Liver (tissue), 8 donors: ENCODE measurements at regions not wholly inside any gene's neighbourhood (a gene's known extent, or its start where the extent isn't known, plus 50 kb on each side); places are given as distances from the start of the nearest gene placed in this dataset.

Experiments
- DNase-seq: peaks from one replicate; pipeline ENCODE4 v3.0.0-alpha.2; 2017; ENCODE audit warnings: low spot score
- H3K27ac ChIP-seq, 2 donors: one replicate each; pipeline ENCODE4 v1.7.0; 2013; ENCODE audit warnings: inconsistent platforms in 2 of 2, low read length in 2 of 2, control low read depth in 1 of 2, low read depth in 1 of 2, mild to moderate bottlenecking in 1 of 2
- H3K27me3 ChIP-seq, 4 donors: one replicate each; pipeline versions ENCODE4 v1.6.1 to v1.7.0; 2013; ENCODE audit warnings: low read length in 3 of 4, inconsistent platforms in 1 of 4, mild to moderate bottlenecking in 1 of 4, moderate library complexity in 1 of 4; ENCODE audit not compliant: control insufficient read depth in 4 of 4, insufficient read depth in 4 of 4
- H3K36me3 ChIP-seq, 4 donors: one replicate each; pipeline versions ENCODE4 v1.6.1 to v1.7.0; 2013; ENCODE audit warnings: low read length in 3 of 4, mild to moderate bottlenecking in 3 of 4, low read depth in 1 of 4, moderate library complexity in 1 of 4; ENCODE audit not compliant: control insufficient read depth in 4 of 4, insufficient read depth in 3 of 4
- H3K4me1 ChIP-seq, 4 donors: one replicate each; pipeline versions ENCODE4 v1.6.1 to v1.7.0; 2013; ENCODE audit warnings: low read length in 3 of 4, mild to moderate bottlenecking in 3 of 4, moderate library complexity in 1 of 4; ENCODE audit not compliant: control insufficient read depth in 4 of 4, insufficient read depth in 4 of 4
- H3K4me3 ChIP-seq, 3 donors: one replicate each; pipeline versions ENCODE4 v1.6.1 to v1.7.0; 2013; ENCODE audit warnings: low read length in 3 of 3, control low read depth in 1 of 3, low read depth in 1 of 3, mild to moderate bottlenecking in 1 of 3
- H3K9ac ChIP-seq, 2 donors: one replicate each; pipeline ENCODE4 v1.7.0; 2013; ENCODE audit warnings: low read length in 2 of 2, mild to moderate bottlenecking in 2 of 2, moderate library complexity in 2 of 2, control low read depth in 1 of 2, low read depth in 1 of 2
- H3K9me3 ChIP-seq, 4 donors: one replicate each; pipeline versions ENCODE4 v1.6.1 to v1.7.0; 2013; ENCODE audit warnings: low read length in 3 of 4; ENCODE audit not compliant: control insufficient read depth in 4 of 4
- CTCF ChIP-seq: fragments of 150-350 bp; IDR thresholded peaks from 2 replicates; pipeline ENCODE4 v1.5.1; 2017; ENCODE audit warnings: improper control_type of control experiment, low read depth, low read length; ENCODE audit not compliant: missing input control
- EGR1 ChIP-seq, 2 donors: IDR thresholded peaks; 2 replicates each; pipeline ENCODE4 v1.6.1; 2016 to 2018; ENCODE audit warnings: antibody characterized with exemption in 2 of 2, low read depth in 2 of 2
- FOXA1 ChIP-seq: IDR thresholded peaks from 2 replicates; pipeline ENCODE4 v1.6.1; 2016; ENCODE audit warnings: antibody characterized with exemption
- FOXA2 ChIP-seq: IDR thresholded peaks from 2 replicates; pipeline ENCODE4 v1.6.1; 2016; ENCODE audit warnings: antibody characterized with exemption
- GABPA ChIP-seq, 2 donors: IDR thresholded peaks in 1 of 2; conservative IDR thresholded peaks in 1 of 2; 2 replicates each; pipeline ENCODE4 v1.6.1; 2016; ENCODE audit warnings: antibody characterized with exemption in 2 of 2, mild to moderate bottlenecking in 1 of 2, moderate library complexity in 1 of 2
- HNF4A ChIP-seq, 2 donors: conservative IDR thresholded peaks; 2 replicates each; pipeline ENCODE4 v1.6.1; 2016; ENCODE audit warnings: antibody characterized with exemption in 2 of 2, mild to moderate bottlenecking in 2 of 2
- HNF4G ChIP-seq: IDR thresholded peaks from 2 replicates; pipeline ENCODE4 v1.6.1; 2016; ENCODE audit warnings: antibody characterized with exemption
- JUND ChIP-seq, 2 donors: IDR thresholded peaks; 2 replicates each; pipeline ENCODE4 v1.6.1; 2016; ENCODE audit warnings: antibody characterized with exemption in 2 of 2
- NR2F2 ChIP-seq: IDR thresholded peaks from 2 replicates; pipeline ENCODE4 v1.6.1; 2016; ENCODE audit warnings: antibody characterized with exemption
- RAD21 ChIP-seq, 2 donors: IDR thresholded peaks; 2 replicates each; pipeline ENCODE4 v1.6.1; 2016; ENCODE audit warnings: antibody characterized with exemption in 2 of 2, mild to moderate bottlenecking in 2 of 2
- REST ChIP-seq: IDR thresholded peaks from 2 replicates; pipeline ENCODE4 v1.6.1; 2016; ENCODE audit warnings: antibody characterized with exemption, mild to moderate bottlenecking
- RXRA ChIP-seq, 2 donors: IDR thresholded peaks; 2 replicates each; pipeline ENCODE4 v1.6.1; 2017 to 2018; ENCODE audit warnings: antibody characterized with exemption in 2 of 2, mild to moderate bottlenecking in 1 of 2
- SP1 ChIP-seq: IDR thresholded peaks from 2 replicates; pipeline ENCODE4 v1.6.1; 2018; ENCODE audit warnings: antibody characterized with exemption, mild to moderate bottlenecking
- TAF1 ChIP-seq: conservative IDR thresholded peaks from 2 replicates; pipeline ENCODE4 v1.6.1; 2016; ENCODE audit warnings: antibody characterized with exemption, mild to moderate bottlenecking
- YY1 ChIP-seq: IDR thresholded peaks from 2 replicates; pipeline ENCODE4 v1.6.1; 2016; ENCODE audit warnings: antibody characterized with exemption, mild to moderate bottlenecking
- WGBS: extraction: QIAGEN DNeasy Blood & Tissue Kit; methylation state at CpG from one replicate; pipeline ENCODE4 v1.1.7; 2013; 5-methylcytosine and 5-hydroxymethylcytosine counted together
- TF ChIP-seq, protein P1 (sequence below): IDR thresholded peaks from 2 replicates; pipeline ENCODE4 v1.6.1; 2016; ENCODE audit warnings: antibody characterized with exemption
- TF ChIP-seq, protein P2 (sequence below): IDR thresholded peaks from 2 replicates; pipeline ENCODE4 v1.6.1; 2016; ENCODE audit warnings: antibody characterized with exemption
- TF ChIP-seq, protein P3 (sequence below): IDR thresholded peaks from 2 replicates; pipeline ENCODE4 v1.6.1; 2016; ENCODE audit warnings: antibody characterized with exemption
- donor health status: healthy.
- donor health status: healthy.
- donor health status: healthy.
- donor health status: healthy.
- donor health status: healthy.

DNA sequence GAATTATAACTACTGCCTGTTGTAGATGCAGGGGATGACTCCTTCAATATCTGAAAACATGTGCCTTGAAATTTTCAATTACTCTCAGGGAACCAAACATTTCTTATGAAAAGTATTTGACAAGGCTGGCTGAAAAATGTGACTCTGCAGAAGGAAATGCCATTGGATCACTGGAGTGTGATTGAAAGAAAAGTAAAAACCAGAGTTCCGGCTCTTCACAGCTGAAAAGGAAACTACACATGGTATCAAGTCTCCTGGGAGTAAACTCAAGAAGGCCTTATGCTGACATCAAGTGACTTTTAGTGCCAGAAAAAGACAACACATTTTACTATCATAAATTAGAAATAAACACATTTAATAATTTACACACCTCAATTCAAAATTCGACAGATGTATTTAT lies 693.0 kb downstream of the LRFN5 start:
- Histone ChIP-seq H3K9me3 (no peaks in the 10 kb centered on the region), H3K9ac (no peak overlapping the region), H3K27me3 (no peaks in the 10 kb centered on the region), H3K36me3 (no peaks in the 10 kb centered on the region), H3K4me3 (no peak overlapping the region), H3K4me1 (no peaks in the 10 kb centered on the region), H3K27ac (no peak overlapping the region)
- WGBS: 57% methylated on average over 2 of the region's 2 CpGs
- no peak for DNase-seq
- no peak for TF ChIP-seq JUND (IDR thresholded peaks at IDR 0.05)

DNA sequence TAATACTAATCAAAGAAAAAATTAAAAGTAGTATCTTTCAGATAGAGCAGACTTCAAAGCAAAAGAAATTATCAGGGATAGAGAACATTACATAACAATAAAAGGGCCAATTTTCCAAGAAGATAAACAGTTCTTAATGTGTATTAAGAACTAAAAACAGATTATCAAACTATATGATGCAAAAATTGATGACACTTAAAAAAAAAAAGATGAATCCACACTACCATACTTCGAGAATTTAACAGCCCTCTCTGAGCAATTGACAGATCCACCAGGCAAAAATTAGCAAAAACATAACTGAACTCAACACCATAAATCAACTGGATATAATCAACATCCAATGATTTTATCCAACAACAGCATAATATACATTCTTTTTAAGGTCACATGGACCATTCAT lies 686.5 kb downstream of the LRFN5 start:
- no peak overlapping the region for H3K4me3 ChIP-seq
- H3K36me3 ChIP-seq: no peaks in the 10 kb centered on the region
- DNase-seq: no peak
- TF ChIP-seq RXRA (IDR thresholded peaks at IDR 0.05): no peak
- no peak for TF ChIP-seq SP1
- no peak for TF ChIP-seq RAD21 (IDR thresholded peaks at IDR 0.05)
- no peak for TF ChIP-seq NR2F2
- TF ChIP-seq HNF4A (conservative IDR thresholded peaks at IDR 0.05): no peak
- TF ChIP-seq JUND (IDR thresholded peaks at IDR 0.05): no peak
- TF ChIP-seq EGR1 (IDR thresholded peaks at IDR 0.05; ENCODE audit: low read depth in 2 of 2): no peak
- TF ChIP-seq, protein P1, sequence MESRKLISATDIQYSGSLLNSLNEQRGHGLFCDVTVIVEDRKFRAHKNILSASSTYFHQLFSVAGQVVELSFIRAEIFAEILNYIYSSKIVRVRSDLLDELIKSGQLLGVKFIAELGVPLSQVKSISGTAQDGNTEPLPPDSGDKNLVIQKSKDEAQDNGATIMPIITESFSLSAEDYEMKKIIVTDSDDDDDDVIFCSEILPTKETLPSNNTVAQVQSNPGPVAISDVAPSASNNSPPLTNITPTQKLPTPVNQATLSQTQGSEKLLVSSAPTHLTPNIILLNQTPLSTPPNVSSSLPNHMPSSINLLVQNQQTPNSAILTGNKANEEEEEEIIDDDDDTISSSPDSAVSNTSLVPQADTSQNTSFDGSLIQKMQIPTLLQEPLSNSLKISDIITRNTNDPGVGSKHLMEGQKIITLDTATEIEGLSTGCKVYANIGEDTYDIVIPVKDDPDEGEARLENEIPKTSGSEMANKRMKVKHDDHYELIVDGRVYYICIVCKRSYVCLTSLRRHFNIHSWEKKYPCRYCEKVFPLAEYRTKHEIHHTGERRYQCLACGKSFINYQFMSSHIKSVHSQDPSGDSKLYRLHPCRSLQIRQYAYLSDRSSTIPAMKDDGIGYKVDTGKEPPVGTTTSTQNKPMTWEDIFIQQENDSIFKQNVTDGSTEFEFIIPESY: no peak
- TF ChIP-seq, protein P2, sequence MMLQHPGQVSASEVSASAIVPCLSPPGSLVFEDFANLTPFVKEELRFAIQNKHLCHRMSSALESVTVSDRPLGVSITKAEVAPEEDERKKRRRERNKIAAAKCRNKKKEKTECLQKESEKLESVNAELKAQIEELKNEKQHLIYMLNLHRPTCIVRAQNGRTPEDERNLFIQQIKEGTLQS: no peak
- no peak for TF ChIP-seq TAF1
- no peak for TF ChIP-seq FOXA1
- no peak for TF ChIP-seq REST
- TF ChIP-seq FOXA2: no peak
- TF ChIP-seq HNF4G: no peak
- no peak for TF ChIP-seq YY1
- TF ChIP-seq CTCF: no peak
- no peak for TF ChIP-seq GABPA (IDR thresholded peaks at IDR 0.05 in 1 of 2, conservative IDR thresholded peaks at IDR 0.05 in 1 of 2)
- TF ChIP-seq, protein P3, sequence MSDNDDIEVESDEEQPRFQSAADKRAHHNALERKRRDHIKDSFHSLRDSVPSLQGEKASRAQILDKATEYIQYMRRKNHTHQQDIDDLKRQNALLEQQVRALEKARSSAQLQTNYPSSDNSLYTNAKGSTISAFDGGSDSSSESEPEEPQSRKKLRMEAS: no peak
- H3K27ac ChIP-seq: no peak overlapping the region
- no peaks in the 10 kb centered on the region for H3K9me3 ChIP-seq
- WGBS: 45% methylated on average over 1 of the region's 1 CpG
- no peaks in the 10 kb centered on the region for H3K4me1 ChIP-seq
- no peak overlapping the region for H3K9ac ChIP-seq
- no peaks in the 10 kb centered on the region for H3K27me3 ChIP-seq
